Sigmoid colon (tissue), 4 donors: ENCODE measurements at regions not wholly inside any gene's neighbourhood (a gene's known extent, or its start where the extent isn't known, plus 50 kb on each side); places are given as distances from the start of the nearest gene placed in this dataset.

Source experiments
- EP300 ChIP-seq, 4 donors: sonication (generic); formaldehyde crosslinking; IDR thresholded peaks; one replicate each; pipeline ENCODE4 v1.6.1; 2017; ENCODE audit warnings: antibody characterized with exemption in 4 of 4
- TF ChIP-seq, protein P1 (sequence below), 4 experiments: fragments of 450-650 bp in 3 of 4; fragments of 200-600 bp in 1 of 4; IDR thresholded peaks; one replicate each; pipeline ENCODE4 v1.5.1; 2016 to 2019; ENCODE audit warnings: antibody characterized with exemption in 4 of 4, mild to moderate bottlenecking in 3 of 4, moderate library complexity in 2 of 4

DNA sequence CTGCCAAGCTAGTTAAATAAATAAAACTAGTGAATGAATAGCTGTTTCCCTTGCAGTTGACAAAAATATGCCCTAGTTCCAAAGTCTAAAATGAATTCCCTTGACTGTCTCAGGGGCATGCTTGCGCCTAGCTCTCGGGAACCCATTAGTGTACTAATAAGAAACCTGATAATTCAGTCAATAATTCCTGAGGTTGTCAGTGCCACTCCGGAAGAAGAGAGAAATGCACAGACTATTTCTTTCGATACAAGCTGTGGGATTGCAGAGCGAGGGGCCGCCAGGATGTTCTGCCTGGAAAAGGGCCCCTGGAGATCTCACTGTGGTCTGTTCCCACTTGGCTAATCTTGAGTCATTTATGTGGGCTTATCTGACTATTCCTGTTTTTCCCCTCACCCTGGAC is 56.4 kb upstream of the LARP1 start:
- TF ChIP-seq EP300 (IDR thresholded peaks at IDR 0.05), result no peak
- TF ChIP-seq, protein P1, sequence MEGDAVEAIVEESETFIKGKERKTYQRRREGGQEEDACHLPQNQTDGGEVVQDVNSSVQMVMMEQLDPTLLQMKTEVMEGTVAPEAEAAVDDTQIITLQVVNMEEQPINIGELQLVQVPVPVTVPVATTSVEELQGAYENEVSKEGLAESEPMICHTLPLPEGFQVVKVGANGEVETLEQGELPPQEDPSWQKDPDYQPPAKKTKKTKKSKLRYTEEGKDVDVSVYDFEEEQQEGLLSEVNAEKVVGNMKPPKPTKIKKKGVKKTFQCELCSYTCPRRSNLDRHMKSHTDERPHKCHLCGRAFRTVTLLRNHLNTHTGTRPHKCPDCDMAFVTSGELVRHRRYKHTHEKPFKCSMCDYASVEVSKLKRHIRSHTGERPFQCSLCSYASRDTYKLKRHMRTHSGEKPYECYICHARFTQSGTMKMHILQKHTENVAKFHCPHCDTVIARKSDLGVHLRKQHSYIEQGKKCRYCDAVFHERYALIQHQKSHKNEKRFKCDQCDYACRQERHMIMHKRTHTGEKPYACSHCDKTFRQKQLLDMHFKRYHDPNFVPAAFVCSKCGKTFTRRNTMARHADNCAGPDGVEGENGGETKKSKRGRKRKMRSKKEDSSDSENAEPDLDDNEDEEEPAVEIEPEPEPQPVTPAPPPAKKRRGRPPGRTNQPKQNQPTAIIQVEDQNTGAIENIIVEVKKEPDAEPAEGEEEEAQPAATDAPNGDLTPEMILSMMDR (IDR thresholded peaks at IDR 0.05), result no peak
